ENCODE measurements at regions not wholly inside any gene's neighbourhood (a gene's known extent, or its start where the extent isn't known, plus 50 kb on each side); places are given as distances from the start of the nearest gene placed in this dataset.

DNA sequence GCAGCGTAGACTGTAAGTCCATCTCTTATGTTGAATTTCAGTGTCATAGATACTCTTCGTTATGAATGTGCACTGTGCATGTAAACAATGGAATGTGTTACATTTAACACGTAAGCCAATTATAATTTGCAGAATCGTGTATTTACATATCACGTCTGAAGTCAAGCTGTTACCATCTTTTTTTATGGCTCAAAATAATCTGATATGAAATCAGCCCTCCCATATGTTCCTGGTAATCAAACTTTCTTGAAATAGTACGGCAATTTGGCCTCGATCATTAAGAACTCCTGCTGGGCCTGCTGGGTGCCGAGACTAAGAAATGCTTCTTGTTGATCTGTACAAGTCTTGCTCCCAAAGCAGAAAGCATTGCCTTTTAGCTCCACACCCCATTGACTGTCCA, 89.6 kb upstream of the DOK5 start:
- TF ChIP-seq EZH2 (IDR thresholded peaks at IDR 0.05; ENCODE audit: borderline replicate concordance, low read depth, low read length, severe bottlenecking) (no peak), CTCF (IDR thresholded peaks at IDR 0.05; ENCODE audit: borderline replicate concordance, extremely low read depth, low read length, poor library complexity, severe bottlenecking) (no peak)

Measured in DND-41 (cell line).